GM12891 (cell line): ENCODE measurements at regions not wholly inside any gene's neighbourhood (a gene's known extent, or its start where the extent isn't known, plus 50 kb on each side); places are given as distances from the start of the nearest gene placed in this dataset.

ENCODE experiments used
- POLR2A ChIP-seq: IDR thresholded peaks from 2 replicates; pipeline ENCODE4 v1.6.1; 2011; ENCODE audit warnings: low read depth, low read length, control low read depth
- POLR2AphosphoS5 ChIP-seq: IDR thresholded peaks from 2 replicates; pipeline ENCODE4 v1.6.1; 2011; ENCODE audit warnings: low read depth, low read length, control low read depth
- POU2F2 ChIP-seq: IDR thresholded peaks from 2 replicates; pipeline ENCODE4 v1.6.1; 2011; ENCODE audit warnings: low read depth, mild to moderate bottlenecking, control low read depth, low read length, moderate library complexity
- SPI1 ChIP-seq: IDR thresholded peaks from 2 replicates; pipeline ENCODE4 v1.6.1; 2011; ENCODE audit warnings: low read depth, low read length, control low read depth
- TAF1 ChIP-seq: IDR thresholded peaks from 2 replicates; pipeline ENCODE4 v1.6.1; 2011; ENCODE audit warnings: low read depth, low read length, control low read depth

DNA sequence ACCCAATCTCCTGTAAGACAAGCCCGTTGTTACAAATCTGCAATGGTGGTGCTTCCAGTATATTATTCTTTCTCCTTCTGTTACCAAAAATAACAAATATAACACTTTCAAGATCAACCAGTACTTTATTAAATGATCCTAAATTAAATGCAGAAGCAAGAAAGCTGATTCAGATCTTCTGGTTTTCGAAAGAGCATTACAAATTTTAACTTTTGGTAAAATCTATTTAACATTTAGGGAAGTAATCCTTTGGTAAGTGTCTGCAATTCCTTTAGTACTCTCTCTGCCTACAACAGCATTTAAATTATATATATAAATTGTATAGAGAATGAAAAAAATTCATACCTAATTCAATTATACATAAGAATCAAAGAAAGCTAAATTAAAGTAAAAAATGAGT, 198.6 kb upstream of the HMCN1 start:
- TF ChIP-seq POLR2A: no peak
- TF ChIP-seq POLR2AphosphoS5: no peak
- TF ChIP-seq TAF1: no peak
- no peak for TF ChIP-seq POU2F2
- no peak for TF ChIP-seq SPI1
